ENCODE measurements at regions not wholly inside any gene's neighbourhood (a gene's known extent, or its start where the extent isn't known, plus 50 kb on each side); places are given as distances from the start of the nearest gene placed in this dataset.

GRCh38 chr2:129248198-129248597, 731.3 kb upstream of the RAB6C start:
- Histone ChIP-seq H3K4me1 (replicated peaks in 1 of 2; ENCODE audit: control insufficient read depth in 2 of 2, insufficient read depth in 2 of 2, low read length in 2 of 2) (no peaks in the 10 kb centered on the region), H3K9ac (ENCODE audit: insufficient read depth in 1 of 2, low read depth in 2 of 2, low read length in 2 of 2) (no peak overlapping the region), H3K79me2 (ENCODE audit: control insufficient read depth, insufficient read depth, low read length) (no peaks in the 10 kb centered on the region), H3K9me1 (ENCODE audit: control insufficient read depth, insufficient read depth, low read length) (no peaks in the 10 kb centered on the region), H3K27me3 (ENCODE audit: control insufficient read depth in 2 of 2, insufficient read depth in 2 of 2, low read length in 2 of 2) (no peaks in the 10 kb centered on the region), H3K36me3 (ENCODE audit: control insufficient read depth, insufficient read depth, low read length) (no peaks in the 10 kb centered on the region), H3K9me3 (replicated peaks; ENCODE audit: control insufficient read depth, insufficient read depth, low read depth, low read length) (no peaks in the 10 kb centered on the region), H3K4me2 (ENCODE audit: insufficient read depth, low read length) (no peak overlapping the region), H4K20me1 (replicated peaks; ENCODE audit: control insufficient read depth, insufficient read depth, low read length) (no peaks in the 10 kb centered on the region), H2AFZ (ENCODE audit: low read depth, low read length) (no peak overlapping the region), H3K4me3 (no peak overlapping the region), H3K27ac (ENCODE audit: extremely low read depth, low read depth, low read length) (no peak overlapping the region)
- ATAC-seq: no peak
- CTCF ChIA-PET (ENCODE audit: low intra/inter-chr PET ratio): no interaction called here
- intact Hi-C loops (cut with micrococcal nuclease): no loop called here
- in situ Hi-C loops (cut with MboI): no loop called here
- POLR2A ChIA-PET: no interaction called here
- no peak for FAIRE-seq
- TF ChIP-seq, protein P1, sequence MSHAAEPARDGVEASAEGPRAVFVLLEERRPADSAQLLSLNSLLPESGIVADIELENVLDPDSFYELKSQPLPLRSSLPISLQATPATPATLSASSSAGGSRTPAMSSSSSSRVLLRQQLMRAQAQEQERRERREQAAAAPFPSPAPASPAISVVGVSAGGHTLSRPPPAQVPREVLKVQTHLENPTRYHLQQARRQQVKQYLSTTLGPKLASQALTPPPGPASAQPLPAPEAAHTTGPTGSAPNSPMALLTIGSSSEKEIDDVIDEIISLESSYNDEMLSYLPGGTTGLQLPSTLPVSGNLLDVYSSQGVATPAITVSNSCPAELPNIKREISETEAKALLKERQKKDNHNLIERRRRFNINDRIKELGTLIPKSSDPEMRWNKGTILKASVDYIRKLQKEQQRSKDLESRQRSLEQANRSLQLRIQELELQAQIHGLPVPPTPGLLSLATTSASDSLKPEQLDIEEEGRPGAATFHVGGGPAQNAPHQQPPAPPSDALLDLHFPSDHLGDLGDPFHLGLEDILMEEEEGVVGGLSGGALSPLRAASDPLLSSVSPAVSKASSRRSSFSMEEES (CRISPR knock-in tag; IDR thresholded peaks at IDR 0.05): 0 out of 2 replicates have a peak, but pooled peaks have one; percentile 31
- TF ChIP-seq TBP (optimal IDR thresholded peaks at IDR 0.05; ENCODE audit: low read depth, low read length): no peak
- no peak for DNase-seq (ENCODE audit: extremely low read depth in 1 of 4, low spot score in 3 of 4)
- no TSS peak for BruUV-seq (replicated peaks)

GRCh38 chr2:129252781-129253460, 726.5 kb upstream of the RAB6C start:
- Histone ChIP-seq H3K36me3 (ENCODE audit: control insufficient read depth, insufficient read depth, low read length) (no peaks in the 10 kb centered on the region), H3K4me2 (ENCODE audit: insufficient read depth, low read length) (no peak overlapping the region), H3K9me1 (ENCODE audit: control insufficient read depth, insufficient read depth, low read length) (no peaks in the 10 kb centered on the region), H3K27ac (ENCODE audit: extremely low read depth, low read depth, low read length) (no peak overlapping the region), H3K79me2 (ENCODE audit: control insufficient read depth, insufficient read depth, low read length) (no peaks in the 10 kb centered on the region), H3K9ac (ENCODE audit: insufficient read depth in 1 of 2, low read depth in 2 of 2, low read length in 2 of 2) (no peak overlapping the region), H4K20me1 (replicated peaks; ENCODE audit: control insufficient read depth, insufficient read depth, low read length) (no peaks in the 10 kb centered on the region), H3K9me3 (replicated peaks; ENCODE audit: control insufficient read depth, insufficient read depth, low read depth, low read length) (no peaks in the 10 kb centered on the region), H3K27me3 (ENCODE audit: control insufficient read depth in 2 of 2, insufficient read depth in 2 of 2, low read length in 2 of 2) (no peaks in the 10 kb centered on the region), H2AFZ (ENCODE audit: low read depth, low read length) (no peak overlapping the region), H3K4me1 (replicated peaks in 1 of 2; ENCODE audit: control insufficient read depth in 2 of 2, insufficient read depth in 2 of 2, low read length in 2 of 2) (no peaks in the 10 kb centered on the region), H3K4me3 (no peak overlapping the region)
- intact Hi-C loops (cut with micrococcal nuclease): no loop called here
- DNase-seq (ENCODE audit: extremely low read depth in 1 of 4, low spot score in 3 of 4): no peak
- in situ Hi-C loops (cut with MboI): no loop called here
- TF ChIP-seq HDAC3 (IDR thresholded peaks at IDR 0.05; ENCODE audit: borderline replicate concordance, partially characterized antibody) (no peak), TAF15 (IDR thresholded peaks at IDR 0.05; ENCODE audit: low read depth, low read length) (no peak), PHB (CRISPR knock-in tag; IDR thresholded peaks at IDR 0.05) (no peak), CAMTA2 (CRISPR knock-in tag; conservative IDR thresholded peaks at IDR 0.05) (no peak), NFRKB (IDR thresholded peaks at IDR 0.05; ENCODE audit: low read depth) (no peak), E2F3 (CRISPR knock-in tag; IDR thresholded peaks at IDR 0.05) (no peak), FOXJ2 (tag; IDR thresholded peaks at IDR 0.05) (no peak), SETDB1 (IDR thresholded peaks at IDR 0.05; ENCODE audit: low read length) (no peak), NCOA4 (IDR thresholded peaks at IDR 0.05; ENCODE audit: partially characterized antibody) (no peak), ZNF780A (CRISPR knock-in tag; IDR thresholded peaks at IDR 0.05) (no peak), HDAC6 (IDR thresholded peaks at IDR 0.05; ENCODE audit: low read depth, low read length) (no peak), ARID3B (CRISPR knock-in tag; IDR thresholded peaks at IDR 0.05; ENCODE audit: borderline replicate concordance) (no peak), IRF2 (CRISPR knock-in tag; IDR thresholded peaks at IDR 0.05) (no peak), RNF2 (IDR thresholded peaks at IDR 0.05) (no peak)
- WGBS (ENCODE audit: insufficient coverage, low coverage, missing lambda C conversion rate): 0% methylated on average over 6 of the region's 7 CpGs
- ChIA-PET CTCF (ENCODE audit: low intra/inter-chr PET ratio) (no interaction called here), POLR2A (no interaction called here)
- no peak for ATAC-seq
- no TSS peak for BruUV-seq (replicated peaks)
- no peak for FAIRE-seq
